ENCODE measurements at regions not wholly inside any gene's neighbourhood (a gene's known extent, or its start where the extent isn't known, plus 50 kb on each side); places are given as distances from the start of the nearest gene placed in this dataset.

- TF ChIP-seq EP300 (IDR thresholded peaks at IDR 0.05), result no peak
- no peak for TF ChIP-seq POLR2AphosphoS5 (IDR thresholded peaks at IDR 0.05)
- no peak for TF ChIP-seq CTCF (IDR thresholded peaks at IDR 0.05)
- no peak for TF ChIP-seq POLR2A (IDR thresholded peaks at IDR 0.05)
- Histone ChIP-seq H3K4me1 (no peaks in the 10 kb centered on the region), H3K36me3 (no peaks in the 10 kb centered on the region), H3K9me3 (no peaks in the 10 kb centered on the region), H3K27ac (no peak overlapping the region), H3K4me3 (no peak overlapping the region), H3K27me3 (no peaks in the 10 kb centered on the region)
- ATAC-seq (ENCODE audit: low FRiP score in 2 of 2), result no peak
- no peak for DNase-seq
- 77 to 78% methylated on average over 3 of the region's 3 CpGs for WGBS, 2 donors
Measured at GRCh38 chr3:76083992-76084391, 298.6 kb upstream of the ZNF717 start.

GRCh38 chr3:76096036-76096435 lies 310.7 kb upstream of the ZNF717 start:
- Histone ChIP-seq H3K9me3 (no peaks in the 10 kb centered on the region), H3K36me3 (no peaks in the 10 kb centered on the region), H3K4me1 (no peaks in the 10 kb centered on the region), H3K27me3 (no peaks in the 10 kb centered on the region), H3K4me3 (no peak overlapping the region), H3K27ac (no peak overlapping the region)
- TF ChIP-seq POLR2AphosphoS5 (IDR thresholded peaks at IDR 0.05) (no peak), POLR2A (IDR thresholded peaks at IDR 0.05) (no peak), CTCF (IDR thresholded peaks at IDR 0.05) (no peak), EP300 (IDR thresholded peaks at IDR 0.05) (no peak)
- WGBS, 2 donors, result 71 to 72% methylated on average over 3 of the region's 3 CpGs
- ATAC-seq (ENCODE audit: low FRiP score in 2 of 2) (no peak), DNase-seq (no peak)

GRCh38 chr3:76096836-76097588 lies 311.7 kb upstream of the ZNF717 start:
- no peak for ATAC-seq (ENCODE audit: low FRiP score in 2 of 2)
- 80 to 91% methylated on average over 7 of the region's 7 CpGs for WGBS, 2 donors
- TF ChIP-seq EP300 (IDR thresholded peaks at IDR 0.05), result no peak
- TF ChIP-seq POLR2A (IDR thresholded peaks at IDR 0.05), result no peak
- TF ChIP-seq CTCF (IDR thresholded peaks at IDR 0.05), result no peak
- TF ChIP-seq POLR2AphosphoS5 (IDR thresholded peaks at IDR 0.05), result no peak

GRCh38 chr3:76097589-76097969 lies 312.2 kb upstream of the ZNF717 start:
- ATAC-seq (ENCODE audit: low FRiP score in 2 of 2), result peak in 1 of 2 donors; percentile 21
- Histone ChIP-seq H3K9me3 (no peaks in the 10 kb centered on the region), H3K36me3 (no peaks in the 10 kb centered on the region), H3K4me1 (no peaks in the 10 kb centered on the region), H3K4me3 (no peak overlapping the region), H3K27ac (no peak overlapping the region), H3K27me3 (no peaks in the 10 kb centered on the region)
- WGBS, 2 donors, result 81 to 86% methylated on average over 3 of the region's 3 CpGs
- no peak for DNase-seq
- no peak for TF ChIP-seq CTCF (IDR thresholded peaks at IDR 0.05)
- TF ChIP-seq POLR2A (IDR thresholded peaks at IDR 0.05), result no peak
- no peak for TF ChIP-seq POLR2AphosphoS5 (IDR thresholded peaks at IDR 0.05)
- TF ChIP-seq EP300 (IDR thresholded peaks at IDR 0.05), result no peak

More at GRCh38 chr3:76096836-76097588, 311.7 kb upstream of the ZNF717 start:
- no peak for DNase-seq
- H3K27ac ChIP-seq, result no peak overlapping the region
- no peaks in the 10 kb centered on the region for H3K27me3 ChIP-seq
- H3K36me3 ChIP-seq, result no peaks in the 10 kb centered on the region
- H3K4me1 ChIP-seq, result no peaks in the 10 kb centered on the region
- H3K4me3 ChIP-seq, result no peak overlapping the region
- no peaks in the 10 kb centered on the region for H3K9me3 ChIP-seq

GRCh38 chr3:76099956-76100355 lies 314.6 kb upstream of the ZNF717 start:
- 81 to 85% methylated on average over 4 of the region's 4 CpGs for WGBS, 2 donors
- TF ChIP-seq POLR2AphosphoS5 (IDR thresholded peaks at IDR 0.05) (no peak), CTCF (IDR thresholded peaks at IDR 0.05) (no peak), POLR2A (IDR thresholded peaks at IDR 0.05) (no peak), EP300 (IDR thresholded peaks at IDR 0.05) (no peak)
- no peaks in the 10 kb centered on the region for H3K27me3 ChIP-seq

More at GRCh38 chr3:76099956-76100355, 314.6 kb upstream of the ZNF717 start:
- no peak for DNase-seq
- ATAC-seq (ENCODE audit: low FRiP score in 2 of 2), result no peak
- Histone ChIP-seq H3K36me3 (no peaks in the 10 kb centered on the region), H3K4me3 (no peak overlapping the region), H3K4me1 (no peaks in the 10 kb centered on the region), H3K27ac (no peak overlapping the region), H3K9me3 (no peaks in the 10 kb centered on the region)
